DND-41 (cell line): ENCODE measurements at regions not wholly inside any gene's neighbourhood (a gene's known extent, or its start where the extent isn't known, plus 50 kb on each side); places are given as distances from the start of the nearest gene placed in this dataset.

Experiments
- ATAC-seq: fragments of 200-7000 bp; cut with Tn5 transposase; 3 replicates; pipeline ENCODE4 v1.9.1; 2021; ENCODE audit warnings: low read depth; ENCODE audit not compliant: insufficient read depth
- DNase-seq: peaks from one replicate; pipeline ENCODE4 v3.0.0-alpha.2; 2020
- H2AFZ ChIP-seq: 2 replicates; pipeline ENCODE4 v1.6.0; 2012; ENCODE audit warnings: low read depth, low read length
- H3K27ac ChIP-seq: 2 replicates; pipeline ENCODE4 v1.5.1; 2012; ENCODE audit warnings: low read length, inconsistent platforms
- H3K27me3 ChIP-seq: fragments of 200-600 bp; sonication (generic); 2 replicates; pipeline ENCODE4 v1.6.0; 2012; ENCODE audit warnings: low read length, mild to moderate bottlenecking, inconsistent platforms; ENCODE audit not compliant: insufficient read depth, poor library complexity
- H3K36me3 ChIP-seq: 2 replicates; pipeline ENCODE4 v1.5.1; 2012; ENCODE audit warnings: low read length, inconsistent platforms; ENCODE audit not compliant: insufficient read depth
- H3K4me1 ChIP-seq: 2 replicates; pipeline ENCODE4 v1.5.1; 2012; ENCODE audit warnings: mild to moderate bottlenecking, low read length; ENCODE audit not compliant: insufficient read depth
- H3K4me2 ChIP-seq: 2 replicates; pipeline ENCODE4 v1.6.0; 2012; ENCODE audit warnings: mild to moderate bottlenecking, moderate library complexity, low read length, inconsistent platforms; ENCODE audit not compliant: insufficient read depth
- H3K4me3 ChIP-seq, 2 experiments: fragments of 200-600 bp in 1 of 2; shearing (Covaris generic) in 1 of 2; 2 replicates each; pipeline ENCODE4 v1.5.1; 2012 to 2016; ENCODE audit warnings: inconsistent platforms in 2 of 2, low read length in 2 of 2, mild to moderate bottlenecking in 2 of 2, low read depth in 1 of 2, moderate library complexity in 1 of 2
- H3K79me2 ChIP-seq: 2 replicates; pipeline ENCODE4 v1.6.0; 2012; ENCODE audit warnings: low read length, inconsistent platforms; ENCODE audit not compliant: insufficient read depth
- H3K9ac ChIP-seq: 2 replicates; pipeline ENCODE4 v1.6.0; 2012; ENCODE audit warnings: low read depth, mild to moderate bottlenecking, inconsistent platforms, low read length, moderate library complexity
- H3K9me3 ChIP-seq: 2 replicates; pipeline ENCODE4 v1.5.1; 2012; ENCODE audit warnings: low read length, moderate library complexity, mild to moderate bottlenecking, inconsistent platforms; ENCODE audit not compliant: insufficient read depth, severe bottlenecking
- H4K20me1 ChIP-seq: 2 replicates; pipeline ENCODE4 v1.6.0; 2012; ENCODE audit warnings: low read length; ENCODE audit not compliant: insufficient read depth
- CTCF ChIP-seq: IDR thresholded peaks from 2 replicates; pipeline ENCODE4 v1.5.1; 2012; ENCODE audit warnings: borderline replicate concordance, low read length, moderate library complexity, mild to moderate bottlenecking; ENCODE audit not compliant: poor library complexity, severe bottlenecking; ENCODE audit errors: extremely low read depth
- EZH2 ChIP-seq: IDR thresholded peaks from 3 replicates; pipeline ENCODE4 v1.6.1; 2012; ENCODE audit warnings: borderline replicate concordance, low read depth, mild to moderate bottlenecking, moderate library complexity, low read length, inconsistent platforms; ENCODE audit not compliant: severe bottlenecking

DNA sequence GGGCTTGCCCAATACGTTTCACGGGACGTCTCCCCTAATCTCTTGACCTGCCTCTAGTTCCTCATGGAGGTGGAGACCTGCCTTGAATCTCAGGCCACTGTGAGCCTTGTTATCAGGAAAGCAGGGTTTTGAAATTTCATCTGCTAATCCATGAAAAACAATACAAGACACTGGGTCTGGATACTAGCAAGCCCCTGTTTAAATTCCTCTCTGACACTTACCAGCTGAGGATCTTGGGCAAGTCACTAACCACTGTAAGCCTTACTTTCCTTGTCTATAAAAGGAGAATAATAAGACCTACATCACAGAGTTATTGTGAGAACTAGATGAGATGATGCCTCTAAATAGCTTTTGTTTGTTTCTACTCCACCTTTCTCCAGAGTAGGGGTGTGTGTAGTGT is 303.6 kb downstream of the FGFR2 start:
- H2AFZ ChIP-seq, result no peak overlapping the region
- no peak for TF ChIP-seq CTCF
- TF ChIP-seq EZH2, result no peak
- no peaks in the 10 kb centered on the region for H3K4me1 ChIP-seq
- peaks cover 6% of the 10 kb centered on the region for H3K27me3 ChIP-seq
- no peaks in the 10 kb centered on the region for H4K20me1 ChIP-seq
- H3K4me3 ChIP-seq, result no peak overlapping the region
- H3K4me2 ChIP-seq, result no peak overlapping the region
- H3K9ac ChIP-seq, result no peak overlapping the region
- no peak for DNase-seq
- no peaks in the 10 kb centered on the region for H3K36me3 ChIP-seq
- H3K27ac ChIP-seq, result no peak overlapping the region
- ATAC-seq, result no peak
- H3K9me3 ChIP-seq, result no peaks in the 10 kb centered on the region
- no peaks in the 10 kb centered on the region for H3K79me2 ChIP-seq

DNA sequence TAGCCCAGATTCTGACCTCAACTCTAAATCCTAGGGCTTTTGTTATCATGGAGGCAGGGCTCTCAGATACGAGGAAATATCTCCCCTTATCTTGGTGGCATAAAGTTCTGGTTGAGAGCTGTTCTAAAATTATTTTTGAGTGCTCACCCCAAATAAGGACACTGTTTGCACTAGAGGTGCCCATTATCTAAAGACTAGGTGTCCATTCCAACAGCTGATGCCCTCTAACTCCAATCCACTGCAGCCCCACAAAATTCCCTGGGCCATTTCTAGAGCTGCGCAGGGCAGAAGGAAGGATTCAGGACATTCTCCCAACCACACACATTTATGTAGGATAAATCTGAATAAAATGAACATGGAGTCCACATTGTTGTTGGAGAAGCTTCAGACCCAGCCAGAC is 301.9 kb downstream of the FGFR2 start:
- Histone ChIP-seq H3K27me3 (peaks cover 3% of the 10 kb centered on the region), H3K27ac (no peak overlapping the region), H3K9me3 (no peaks in the 10 kb centered on the region), H3K79me2 (no peaks in the 10 kb centered on the region), H3K4me3 (no peak overlapping the region), H3K36me3 (no peaks in the 10 kb centered on the region), H3K4me2 (no peak overlapping the region), H2AFZ (no peak overlapping the region), H3K9ac (no peak overlapping the region), H3K4me1 (no peaks in the 10 kb centered on the region), H4K20me1 (no peaks in the 10 kb centered on the region)
- TF ChIP-seq EZH2 (no peak), CTCF (no peak)
- no peak for ATAC-seq
- no peak for DNase-seq

GRCh38 chr10:121296881-121297585 is 301.2 kb downstream of the FGFR2 start:
- no peak for ATAC-seq
- Histone ChIP-seq H3K4me3 (no peak overlapping the region), H3K9me3 (no peaks in the 10 kb centered on the region), H3K27me3 (peaks cover 3% of the 10 kb centered on the region), H4K20me1 (no peaks in the 10 kb centered on the region), H3K27ac (no peak overlapping the region), H2AFZ (no peak overlapping the region), H3K4me2 (no peak overlapping the region), H3K36me3 (no peaks in the 10 kb centered on the region), H3K9ac (no peak overlapping the region), H3K79me2 (no peaks in the 10 kb centered on the region), H3K4me1 (no peaks in the 10 kb centered on the region)
- TF ChIP-seq CTCF, result no peak
- TF ChIP-seq EZH2, result no peak
- no peak for DNase-seq
